ENCODE measurements at regions not wholly inside any gene's neighbourhood (a gene's known extent, or its start where the extent isn't known, plus 50 kb on each side); places are given as distances from the start of the nearest gene placed in this dataset.
A peak's percentile ranks its signal among the peaks of the same experiment; 100 is the strongest.
"Not testable (repeated sequence)": the region's sequence is repeated elsewhere in the genome, so short reads cannot be mapped to it uniquely, and the experiment has no call there.

GRCh38 chr2:37571587-37572136 is 99.8 kb downstream of the CDC42EP3 start:
- TF ChIP-seq EP300 (IDR thresholded peaks at IDR 0.05): no peak
- no peak for TF ChIP-seq POLR2AphosphoS5 (IDR thresholded peaks at IDR 0.05)
- TF ChIP-seq CTCF (IDR thresholded peaks at IDR 0.05): no peak
- Histone ChIP-seq H3K27me3 (no peaks in the 10 kb centered on the region), H3K27ac (replicated peaks in 1 of 4) (peak overlapping the region in 2 of 4 donors; percentile 14 to 58), H3K4me1 (peaks cover 10 to 58% (median 39%) of the 10 kb centered on the region in 4 donors), H3K9me3 (no peaks in the 10 kb centered on the region), H3K36me3 (no peaks in the 10 kb centered on the region), H3K4me3 (no peak overlapping the region)
- DNase-seq (ENCODE audit: extremely low spot score): no peak
- 82% methylated on average over 7 of the region's 7 CpGs for WGBS
- intact Hi-C loops (cut with DNase I): no loop called here

GRCh38 chr2:37573451-37574388 is 97.7 kb downstream of the CDC42EP3 start:
- TF ChIP-seq CTCF (IDR thresholded peaks at IDR 0.05): no peak
- Histone ChIP-seq H3K9me3 (no peaks in the 10 kb centered on the region), H3K36me3 (no peaks in the 10 kb centered on the region), H3K4me3 (no peak overlapping the region), H3K27ac (replicated peaks in 1 of 4) (peak overlapping the region in 1 of 4 donors; percentile 29), H3K4me1 (peaks cover 9 to 49% (median 38%) of the 10 kb centered on the region in 4 donors), H3K27me3 (no peaks in the 10 kb centered on the region)
- no peak for DNase-seq (ENCODE audit: extremely low spot score)
- intact Hi-C loops (cut with DNase I): no loop called here
- 65% methylated on average over 3 of the region's 3 CpGs for WGBS

DNA sequence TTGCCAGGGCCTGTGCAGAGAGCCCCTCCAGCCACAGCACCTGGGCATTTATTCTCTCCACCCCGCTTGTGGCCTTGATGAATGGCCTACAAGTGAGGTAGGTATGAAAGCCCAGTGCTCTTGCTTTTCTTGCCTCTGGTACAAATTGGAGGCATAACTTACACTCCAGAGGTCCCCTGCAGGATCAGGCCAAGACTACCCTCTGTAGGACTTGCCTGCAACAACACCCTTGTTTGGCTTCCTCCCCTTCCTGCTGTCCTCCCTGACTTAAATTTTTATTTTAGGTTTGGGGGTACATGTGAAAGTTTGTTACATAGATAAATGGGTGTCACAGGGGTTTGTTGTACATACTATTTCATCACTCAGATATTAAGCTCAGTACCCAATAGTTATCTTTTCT is 95.7 kb downstream of the CDC42EP3 start:
- H3K36me3 ChIP-seq: no peaks in the 10 kb centered on the region

DNA sequence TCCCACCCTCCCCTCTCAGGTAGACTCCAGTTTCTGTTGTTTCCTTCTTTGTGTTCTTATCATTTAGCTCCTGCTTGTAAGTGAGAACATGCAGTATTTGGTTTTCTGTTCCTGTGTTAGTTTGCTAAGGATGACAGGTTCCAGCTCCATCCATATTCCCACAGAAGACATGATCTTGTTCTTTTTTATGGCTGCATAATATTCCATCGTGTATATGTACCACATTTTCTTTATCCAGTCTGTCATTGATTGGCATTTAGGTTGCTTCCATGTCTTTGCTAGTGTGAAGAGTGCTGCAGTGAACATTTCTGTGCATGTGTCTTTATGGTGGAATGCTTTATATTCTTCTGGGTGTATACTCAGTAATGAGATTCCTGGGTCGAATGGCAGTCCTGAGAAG is 95.2 kb downstream of the CDC42EP3 start:
- H3K4me3 ChIP-seq; H3K27ac ChIP-seq (replicated peaks in 1 of 4); H3K9me3 ChIP-seq; intact Hi-C loops (cut with DNase I); H3K36me3 ChIP-seq; DNase-seq (ENCODE audit: extremely low spot score); H3K27me3 ChIP-seq: not testable (repeated sequence)
- H3K4me1 ChIP-seq: peaks cover 0 to 24% (median 14%) of the 10 kb centered on the region in 4 donors
- 95% methylated on average over 2 of the region's 2 CpGs for WGBS

More for the DNA sequence above, 95.7 kb downstream of the CDC42EP3 start:
- H3K9me3 ChIP-seq: no peaks in the 10 kb centered on the region
- TF ChIP-seq CTCF (IDR thresholded peaks at IDR 0.05): peak in 1 of 3 experiments; percentile 12
- no peak for TF ChIP-seq POLR2A (IDR thresholded peaks at IDR 0.05; ENCODE audit: low read depth)
- peaks cover 0 to 28% (median 18%) of the 10 kb centered on the region in 4 donors for H3K4me1 ChIP-seq
- intact Hi-C loops (cut with DNase I): no loop called here
- H3K27me3 ChIP-seq: no peaks in the 10 kb centered on the region
- 100% methylated on average over 1 of the region's 1 CpG for WGBS
- DNase-seq (ENCODE audit: extremely low spot score): no peak
- no peak overlapping the region for H3K4me3 ChIP-seq
- H3K27ac ChIP-seq (replicated peaks in 1 of 4): no peak overlapping the region

DNA sequence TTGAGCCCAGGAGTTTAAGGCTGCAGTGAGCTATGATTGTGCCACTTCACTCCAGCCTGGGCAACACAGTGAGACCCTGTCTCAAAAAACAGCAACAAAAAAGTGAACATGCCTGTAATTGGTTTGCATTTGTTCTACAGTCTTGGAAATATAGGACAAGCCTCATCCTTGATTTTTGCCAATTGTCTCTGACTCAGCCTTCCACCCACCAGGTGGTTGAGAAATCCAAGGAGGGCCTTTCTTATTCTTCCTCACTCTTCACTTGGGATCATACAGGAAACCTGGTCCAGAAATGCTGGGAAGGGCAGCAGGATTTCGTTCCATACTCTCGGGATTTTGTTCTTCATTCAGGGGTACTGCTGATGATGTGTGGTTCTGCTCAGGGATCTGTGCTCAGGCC is 94.6 kb downstream of the CDC42EP3 start:
- no peak for TF ChIP-seq POLR2A (IDR thresholded peaks at IDR 0.05; ENCODE audit: low read depth)
- no peak for TF ChIP-seq EP300 (IDR thresholded peaks at IDR 0.05)
- TF ChIP-seq POLR2AphosphoS5 (IDR thresholded peaks at IDR 0.05): no peak
- TF ChIP-seq CTCF (IDR thresholded peaks at IDR 0.05): no peak
- Histone ChIP-seq H3K9me3 (no peaks in the 10 kb centered on the region), H3K4me1 (peaks cover 0 to 18% (median 8%) of the 10 kb centered on the region in 4 donors), H3K27me3 (no peaks in the 10 kb centered on the region), H3K36me3 (no peaks in the 10 kb centered on the region), H3K27ac (replicated peaks in 1 of 4) (no peak overlapping the region), H3K4me3 (no peak overlapping the region)
- 100% methylated on average over 2 of the region's 2 CpGs for WGBS
- intact Hi-C loops (cut with DNase I): no loop called here
- no peak for DNase-seq (ENCODE audit: extremely low spot score)

Data from esophagus muscularis mucosa (tissue), 4 donors.